ENCODE measurements at regions not wholly inside any gene's neighbourhood (a gene's known extent, or its start where the extent isn't known, plus 50 kb on each side); places are given as distances from the start of the nearest gene placed in this dataset.

DNA sequence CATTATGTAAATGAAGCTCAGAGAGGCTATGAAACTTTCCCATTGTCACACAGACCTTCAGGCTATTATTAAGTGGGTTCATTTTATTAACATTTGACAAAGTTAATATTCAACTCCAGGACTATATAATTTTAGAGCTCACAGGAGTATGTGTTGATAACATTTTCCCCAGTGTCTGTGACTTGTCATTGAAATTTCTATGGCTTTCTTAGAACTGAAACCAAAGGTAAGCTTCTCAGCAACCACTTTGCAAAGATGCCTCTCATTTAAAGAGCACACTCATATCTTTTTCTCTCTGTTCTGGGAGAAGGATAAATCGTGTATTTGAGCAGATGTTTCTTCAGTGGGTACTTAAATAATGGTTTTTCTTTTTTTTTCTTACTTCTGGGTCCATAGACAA lies 61.8 kb upstream of the LHCGR start:
- DNase-seq: no peak
- Histone ChIP-seq H3K4me3 (no peak overlapping the region), H3K36me3 (no peaks in the 10 kb centered on the region), H3K9me3 (no peaks in the 10 kb centered on the region), H3K27me3 (no peaks in the 10 kb centered on the region; the same call in 1 of the 2 replicates)

DNA sequence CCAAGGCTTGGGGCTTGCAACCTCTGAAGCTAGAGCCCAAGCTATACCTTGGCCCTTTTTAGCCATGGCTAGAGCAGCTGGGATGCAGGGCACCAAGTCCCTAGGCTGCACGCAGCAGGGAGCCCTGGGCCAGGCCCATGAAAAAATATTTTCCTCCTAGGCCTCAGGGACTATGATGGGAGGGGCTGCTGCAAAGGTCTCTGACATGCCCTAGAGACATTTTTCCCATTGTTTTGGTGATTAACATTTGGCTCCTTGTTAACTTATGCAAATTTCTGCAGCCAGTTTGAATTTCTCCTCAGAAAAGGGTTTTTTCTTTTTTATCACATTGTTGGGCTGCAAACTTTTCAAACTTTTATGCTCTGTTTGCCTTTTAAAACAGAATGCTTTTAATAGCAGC lies 56.9 kb upstream of the LHCGR start:
- DNase-seq: no peak
- Histone ChIP-seq H3K27me3 (no peaks in the 10 kb centered on the region), H3K4me3 (no peak overlapping the region), H3K36me3 (no peaks in the 10 kb centered on the region), H3K9me3 (no peaks in the 10 kb centered on the region)

- Histone ChIP-seq H3K27me3 (no peaks in the 10 kb centered on the region), H3K4me3 (no peak overlapping the region), H3K9me3 (no peaks in the 10 kb centered on the region), H3K36me3 (no peaks in the 10 kb centered on the region)
- no peak for DNase-seq
Measured at GRCh38 chr2:48808311-48808710, 52.8 kb upstream of the LHCGR start.

All from MG63 (cell line).